ENCODE measurements at regions not wholly inside any gene's neighbourhood (a gene's known extent, or its start where the extent isn't known, plus 50 kb on each side); places are given as distances from the start of the nearest gene placed in this dataset.

- TF ChIP-seq CTCF (conservative IDR thresholded peaks at IDR 0.05; ENCODE audit: low read depth, low read length) (no peak), EZH2 (IDR thresholded peaks at IDR 0.05; ENCODE audit: low read length, unreplicated experiment) (no peak), EZH2phosphoT487 (IDR thresholded peaks at IDR 0.05; ENCODE audit: borderline replicate concordance, low read length) (no peak)
Observed at GRCh38 chr13:42715909-42716308, 65.5 kb upstream of the FAM216B start.

Measured in PC-3 (cell line).